K562 (cell line): ENCODE measurements at regions not wholly inside any gene's neighbourhood (a gene's known extent, or its start where the extent isn't known, plus 50 kb on each side); places are given as distances from the start of the nearest gene placed in this dataset.

ENCODE experiments used
- FOXJ3 ChIP-seq: sonication (generic); formaldehyde crosslinking; IDR thresholded peaks from 2 replicates; pipeline ENCODE4 v1.4.0; 2020; ENCODE audit warnings: mild to moderate bottlenecking, missing genetic modification reagents
- POLR2A ChIP-seq: fragments of 450-650 bp; conservative IDR thresholded peaks from 2 replicates; pipeline ENCODE4 v1.6.1; 2016

DNA sequence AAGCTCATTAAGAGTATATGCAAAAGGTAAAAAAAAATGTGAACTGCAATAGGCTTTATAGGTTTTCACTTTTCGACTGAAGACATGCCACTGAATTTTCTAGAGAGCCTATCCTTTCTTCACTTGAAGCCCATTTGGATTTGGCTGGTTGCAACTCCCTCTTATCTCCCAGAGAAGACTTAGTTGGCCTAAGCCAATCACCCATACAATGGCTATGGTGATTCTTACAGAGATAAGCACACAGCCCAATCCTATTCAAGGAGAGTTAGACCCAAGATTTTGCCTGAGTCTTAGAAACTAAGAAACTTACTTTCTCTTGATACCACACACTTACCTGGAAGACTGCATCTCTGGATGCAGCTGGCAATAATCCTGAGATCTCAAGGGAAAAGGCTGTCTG, 167.3 kb upstream of the PTCHD4 start:
- TF ChIP-seq POLR2A: no peak
- TF ChIP-seq FOXJ3 (CRISPR knock-in tag): no peak
